Neural crest cell (in vitro differentiated cells): ENCODE measurements at regions not wholly inside any gene's neighbourhood (a gene's known extent, or its start where the extent isn't known, plus 50 kb on each side); places are given as distances from the start of the nearest gene placed in this dataset.

Experiments
- DNase-seq: peaks from one replicate; pipeline ENCODE4 v3.0.0; 2021; ENCODE audit warnings: low read depth, mixed read lengths, low spot score
- H3K27ac Mint-ChIP-seq: one replicate; pipeline ENCODE4 v1.8.0; 2021; ENCODE audit warnings: mild to moderate bottlenecking, mixed read lengths; ENCODE audit not compliant: unreplicated experiment
- H3K27me3 Mint-ChIP-seq: 2 replicates; pipeline ENCODE4 v1.8.0; 2021; ENCODE audit warnings: low read depth, mild to moderate bottlenecking, mixed read lengths
- H3K36me3 Mint-ChIP-seq: 2 replicates; pipeline ENCODE4 v1.8.0; 2021; ENCODE audit warnings: low read depth, mild to moderate bottlenecking, mixed read lengths
- H3K4me1 Mint-ChIP-seq: 2 replicates; pipeline ENCODE4 v1.8.0; 2021; ENCODE audit warnings: mixed read lengths
- H3K4me3 Mint-ChIP-seq: one replicate; pipeline ENCODE4 v1.8.0; 2021; ENCODE audit warnings: mild to moderate bottlenecking, mixed read lengths
- H3K9me3 Mint-ChIP-seq: 2 replicates; pipeline ENCODE4 v1.8.0; 2021; ENCODE audit warnings: mixed read lengths
- TF ChIP-seq, protein P1 (sequence below): fragments of 200-600 bp; sonication (generic); conservative IDR thresholded peaks from 2 replicates; pipeline ENCODE4 v1.5.0; 2021; ENCODE audit warnings: antibody characterized with exemption, mild to moderate bottlenecking

DNA sequence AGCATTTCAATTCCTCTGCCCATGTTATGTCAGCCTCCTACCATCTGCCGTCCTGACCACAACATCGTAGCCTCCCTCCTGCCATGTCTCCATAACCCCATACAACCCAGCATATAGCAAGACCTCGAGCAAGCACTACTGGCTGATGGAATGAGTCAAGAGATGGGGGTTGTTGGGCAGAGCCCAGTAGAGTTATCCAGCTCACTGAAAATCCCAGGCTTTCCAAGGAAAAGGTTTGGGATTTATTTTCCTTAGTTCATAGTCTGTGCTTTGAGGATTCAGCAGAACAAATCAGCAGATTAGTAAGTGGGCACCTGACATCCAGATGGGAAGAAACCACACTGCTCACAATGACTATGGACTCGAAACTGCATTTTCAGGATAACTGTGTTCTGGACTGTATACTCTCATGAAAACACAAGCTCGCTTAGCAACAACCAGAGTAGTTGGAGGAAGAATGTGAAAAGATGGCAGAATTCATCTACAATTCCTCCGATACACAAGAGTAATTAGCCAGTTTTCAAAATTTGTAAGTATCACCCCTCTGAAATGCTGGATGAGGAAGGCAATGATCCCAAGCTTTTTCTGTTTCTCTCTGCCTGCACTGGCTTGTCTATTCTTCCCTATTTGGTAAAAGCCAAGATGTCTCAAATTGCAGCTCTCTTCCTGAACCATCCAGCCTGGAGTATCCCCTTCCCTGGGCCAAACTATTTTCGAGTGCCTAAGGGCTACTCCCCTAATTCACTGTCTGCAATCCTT is 186.2 kb upstream of the TBL1X start:
- Mint-ChIP-seq H3K27ac (no peak overlapping the region), H3K4me1 (no peaks in the 10 kb centered on the region), H3K4me3 (no peak overlapping the region), H3K36me3 (no peaks in the 10 kb centered on the region), H3K9me3 (peaks cover 11% of the 10 kb centered on the region), H3K27me3 (no peaks in the 10 kb centered on the region)
- TF ChIP-seq, protein P1, sequence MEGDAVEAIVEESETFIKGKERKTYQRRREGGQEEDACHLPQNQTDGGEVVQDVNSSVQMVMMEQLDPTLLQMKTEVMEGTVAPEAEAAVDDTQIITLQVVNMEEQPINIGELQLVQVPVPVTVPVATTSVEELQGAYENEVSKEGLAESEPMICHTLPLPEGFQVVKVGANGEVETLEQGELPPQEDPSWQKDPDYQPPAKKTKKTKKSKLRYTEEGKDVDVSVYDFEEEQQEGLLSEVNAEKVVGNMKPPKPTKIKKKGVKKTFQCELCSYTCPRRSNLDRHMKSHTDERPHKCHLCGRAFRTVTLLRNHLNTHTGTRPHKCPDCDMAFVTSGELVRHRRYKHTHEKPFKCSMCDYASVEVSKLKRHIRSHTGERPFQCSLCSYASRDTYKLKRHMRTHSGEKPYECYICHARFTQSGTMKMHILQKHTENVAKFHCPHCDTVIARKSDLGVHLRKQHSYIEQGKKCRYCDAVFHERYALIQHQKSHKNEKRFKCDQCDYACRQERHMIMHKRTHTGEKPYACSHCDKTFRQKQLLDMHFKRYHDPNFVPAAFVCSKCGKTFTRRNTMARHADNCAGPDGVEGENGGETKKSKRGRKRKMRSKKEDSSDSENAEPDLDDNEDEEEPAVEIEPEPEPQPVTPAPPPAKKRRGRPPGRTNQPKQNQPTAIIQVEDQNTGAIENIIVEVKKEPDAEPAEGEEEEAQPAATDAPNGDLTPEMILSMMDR: no peak
- no peak for DNase-seq

DNA sequence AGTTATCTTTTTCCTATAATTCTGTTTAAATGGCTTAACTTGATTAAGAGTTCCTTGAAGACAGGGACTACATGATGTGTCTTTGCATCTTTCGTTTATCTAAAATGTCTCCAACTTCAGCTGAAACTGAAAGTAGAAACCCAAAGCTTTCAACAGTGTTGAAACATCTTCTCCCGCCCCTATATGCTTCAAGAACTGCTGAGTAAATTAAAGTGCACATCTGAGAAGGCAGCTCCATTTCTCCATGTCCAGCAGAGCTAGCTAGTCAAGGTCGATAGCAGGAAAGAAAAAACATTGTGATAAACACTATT is 185.7 kb upstream of the TBL1X start:
- Mint-ChIP-seq H3K4me1 (no peaks in the 10 kb centered on the region), H3K9me3 (peaks cover 11% of the 10 kb centered on the region), H3K27ac (no peak overlapping the region), H3K27me3 (no peaks in the 10 kb centered on the region), H3K36me3 (no peaks in the 10 kb centered on the region), H3K4me3 (no peak overlapping the region)
- TF ChIP-seq, protein P1: no peak
- DNase-seq: no peak

DNA sequence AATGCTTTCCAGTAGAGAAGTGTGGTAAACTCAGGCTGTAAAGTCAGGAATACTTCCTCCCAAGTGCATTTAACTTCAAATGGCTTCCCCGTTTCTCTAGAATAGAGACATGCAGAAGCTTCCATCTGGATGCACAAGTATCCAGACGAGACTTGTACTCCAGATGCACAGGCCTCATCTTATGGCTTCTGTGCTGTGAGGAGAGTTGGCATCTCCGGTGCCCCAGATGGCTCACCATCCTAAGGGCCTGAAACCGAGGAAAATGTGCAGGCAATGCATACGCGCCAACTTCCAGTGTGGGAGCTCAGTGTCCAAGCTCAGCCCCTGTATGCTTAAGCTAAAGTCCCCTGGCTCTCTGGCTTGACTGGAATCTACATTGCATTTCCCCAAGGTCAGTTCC is 184.0 kb upstream of the TBL1X start:
- H3K27me3 Mint-ChIP-seq: no peaks in the 10 kb centered on the region
- no peaks in the 10 kb centered on the region for H3K4me1 Mint-ChIP-seq
- peaks cover 11% of the 10 kb centered on the region for H3K9me3 Mint-ChIP-seq
- TF ChIP-seq, protein P1: no peak
- no peak overlapping the region for H3K27ac Mint-ChIP-seq
- no peaks in the 10 kb centered on the region for H3K36me3 Mint-ChIP-seq
- DNase-seq: no peak
- H3K4me3 Mint-ChIP-seq: no peak overlapping the region

DNA sequence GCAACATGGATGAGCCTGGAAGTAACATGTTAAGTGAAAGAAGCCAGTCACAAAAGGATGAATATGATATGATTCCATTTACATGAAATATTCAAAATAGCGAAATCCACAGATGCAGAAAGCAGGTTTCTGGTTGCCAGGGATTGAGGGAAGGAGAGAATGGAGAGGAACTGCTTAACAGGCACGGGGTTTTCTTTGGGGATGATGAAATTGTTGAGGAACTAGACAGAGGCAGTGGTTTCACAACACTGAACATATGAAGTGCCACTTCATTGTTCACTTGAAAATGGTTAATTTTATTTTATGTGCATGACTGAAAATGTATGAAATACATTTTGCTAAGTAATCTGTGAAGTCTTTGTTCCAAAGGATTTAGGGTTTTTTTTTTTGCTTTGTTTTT is 182.5 kb upstream of the TBL1X start:
- Mint-ChIP-seq H3K4me1 (no peaks in the 10 kb centered on the region), H3K4me3 (no peak overlapping the region), H3K27me3 (no peaks in the 10 kb centered on the region), H3K27ac (no peak overlapping the region), H3K9me3 (peaks cover 8% of the 10 kb centered on the region), H3K36me3 (no peaks in the 10 kb centered on the region)
- no peak for DNase-seq
- TF ChIP-seq, protein P1: no peak

DNA sequence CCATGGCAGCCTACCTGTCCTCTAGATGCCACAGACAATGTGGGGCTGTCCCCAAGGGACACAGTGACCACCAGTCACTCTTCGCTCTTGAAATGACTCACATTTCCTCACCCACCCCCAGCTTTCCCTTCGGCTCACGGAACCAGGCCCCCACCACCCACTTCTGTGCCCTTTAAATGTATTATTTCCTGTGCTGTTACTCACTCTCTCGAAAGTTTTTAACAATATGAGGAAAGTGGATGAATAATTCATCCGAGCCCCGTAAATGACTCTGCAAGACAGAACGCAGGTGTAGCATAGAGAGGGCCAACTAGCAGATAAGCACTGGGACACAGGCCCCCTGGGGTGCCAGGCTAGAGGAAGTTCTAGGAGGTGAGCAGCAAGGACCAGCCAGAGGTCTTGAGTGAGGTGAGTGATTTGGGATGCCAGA is 179.5 kb upstream of the TBL1X start:
- no peaks in the 10 kb centered on the region for H3K27me3 Mint-ChIP-seq
- H3K27ac Mint-ChIP-seq: no peak overlapping the region
- no peak overlapping the region for H3K4me3 Mint-ChIP-seq
- no peak for DNase-seq
- H3K9me3 Mint-ChIP-seq: peaks cover 10% of the 10 kb centered on the region
- no peaks in the 10 kb centered on the region for H3K36me3 Mint-ChIP-seq
- H3K4me1 Mint-ChIP-seq: peaks cover under 1% of the 10 kb centered on the region
- TF ChIP-seq, protein P1: no peak
